ENCODE measurements at regions not wholly inside any gene's neighbourhood (a gene's known extent, or its start where the extent isn't known, plus 50 kb on each side); places are given as distances from the start of the nearest gene placed in this dataset.
"Not testable (repeated sequence)": the region's sequence is repeated elsewhere in the genome, so short reads cannot be mapped to it uniquely, and the experiment has no call there.

DNA sequence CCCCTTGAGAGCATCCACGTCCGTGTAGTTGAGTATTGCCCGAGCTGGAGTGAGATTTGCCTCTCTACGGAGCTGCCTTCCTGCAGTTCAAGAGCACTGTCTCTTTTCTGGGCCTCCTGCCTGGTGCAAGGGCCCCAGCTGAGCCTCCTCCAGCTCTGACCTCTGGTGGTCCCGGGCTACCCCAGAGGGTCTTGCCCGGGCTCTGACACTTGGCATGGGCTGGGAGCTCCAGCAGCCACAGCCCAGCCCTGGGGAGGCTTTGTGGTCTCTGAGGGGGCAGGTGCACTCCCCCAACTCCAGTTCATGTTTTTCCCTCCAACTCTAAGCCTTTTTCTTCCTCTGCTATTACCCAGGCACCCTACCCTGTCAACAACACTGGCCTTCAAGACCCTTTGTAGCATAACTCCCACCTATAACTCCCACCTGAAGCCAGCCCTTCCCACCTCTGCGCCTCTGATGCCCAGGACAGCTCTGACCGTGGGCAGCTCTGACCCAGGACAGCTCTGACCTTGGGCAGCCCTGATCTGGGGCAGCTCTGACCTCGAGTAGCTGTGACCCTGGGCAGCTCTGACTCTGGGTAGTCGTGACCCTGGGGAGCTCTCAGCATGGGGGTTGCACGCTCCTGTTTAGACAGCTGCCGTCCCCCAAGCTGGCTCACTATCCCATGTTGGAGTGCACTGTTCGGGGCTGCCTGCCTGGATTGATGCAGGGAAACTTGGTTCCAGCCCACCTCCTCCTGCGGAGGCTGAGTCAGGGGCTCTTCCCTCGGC lies 127.6 kb downstream of the METRNL start:
- H3K27me3 Mint-ChIP-seq, H3K4me1 Mint-ChIP-seq, H3K27ac Mint-ChIP-seq, H3K9me3 Mint-ChIP-seq, H3K36me3 Mint-ChIP-seq, H3K4me3 Mint-ChIP-seq: not testable (repeated sequence)

DNA sequence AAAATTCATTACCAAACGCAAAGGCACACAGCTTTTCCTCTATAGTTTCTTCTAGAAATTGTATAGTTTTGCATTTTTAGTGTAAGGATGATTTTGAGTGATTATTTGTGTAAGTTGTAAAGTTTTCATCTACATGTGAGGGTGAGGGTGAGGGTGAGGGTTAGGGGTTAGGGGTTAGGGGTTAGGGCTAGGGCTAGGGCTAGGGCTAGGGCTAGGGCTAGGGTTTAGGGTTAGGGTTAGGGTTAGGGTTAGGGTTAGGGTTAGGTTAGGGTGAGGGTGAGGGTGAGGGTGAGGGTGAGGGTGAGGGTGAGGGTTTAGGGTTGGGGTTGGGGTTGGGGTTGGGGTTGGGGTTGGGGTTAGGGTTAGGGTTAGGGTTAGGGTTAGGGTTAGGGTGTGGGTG lies 167.6 kb downstream of the METRNL start:
- not testable (repeated sequence) for H3K27ac Mint-ChIP-seq, H3K4me1 Mint-ChIP-seq, H3K27me3 Mint-ChIP-seq, H3K4me3 Mint-ChIP-seq, H3K9me3 Mint-ChIP-seq, H3K36me3 Mint-ChIP-seq

All from IgD-negative memory B cell (primary cell).